ENCODE measurements at regions not wholly inside any gene's neighbourhood (a gene's known extent, or its start where the extent isn't known, plus 50 kb on each side); places are given as distances from the start of the nearest gene placed in this dataset.

DNA sequence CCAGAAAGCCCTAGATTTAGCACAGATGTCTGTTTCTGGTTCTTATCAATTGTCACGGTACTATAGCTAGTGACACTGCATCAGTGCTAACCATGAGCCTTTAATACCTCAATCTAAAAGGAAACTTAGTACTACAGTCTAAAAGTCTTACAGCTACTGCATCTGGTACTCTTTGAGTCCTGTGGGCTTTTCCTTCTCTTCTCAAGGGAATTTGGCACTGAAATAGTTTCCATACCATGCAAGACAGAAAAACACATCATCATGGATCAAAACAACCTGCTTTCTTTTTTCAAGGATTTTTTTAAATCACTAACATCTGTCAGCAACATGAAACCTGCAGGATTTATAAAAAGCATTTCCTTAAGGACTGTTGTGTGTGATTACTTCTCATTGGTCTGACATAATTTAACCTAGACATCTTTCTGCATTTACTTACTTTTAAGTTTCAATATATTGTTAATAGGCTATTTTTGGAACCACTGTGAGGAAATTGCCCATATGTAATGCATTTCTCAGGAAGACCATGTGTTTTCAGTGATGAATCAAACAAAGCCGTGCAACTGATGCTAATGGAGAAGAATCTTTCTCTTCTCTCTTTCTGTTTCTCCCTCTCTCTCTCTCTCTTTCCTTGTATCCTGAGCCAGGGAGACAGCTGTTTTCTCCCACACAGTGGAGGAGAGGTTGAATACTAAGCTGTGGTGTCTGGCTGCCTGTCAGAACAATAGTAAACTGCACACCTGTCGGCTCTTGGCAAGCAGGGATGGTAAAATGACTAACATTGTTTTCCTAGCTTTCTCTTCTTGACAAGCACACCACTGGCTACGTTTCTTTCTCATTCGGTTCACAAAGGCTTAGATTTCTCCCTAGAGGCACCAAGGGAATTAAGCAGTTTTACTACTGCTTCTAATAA is 273.4 kb downstream of the CSNK1G3 start:
- no peak for DNase-seq

DNA sequence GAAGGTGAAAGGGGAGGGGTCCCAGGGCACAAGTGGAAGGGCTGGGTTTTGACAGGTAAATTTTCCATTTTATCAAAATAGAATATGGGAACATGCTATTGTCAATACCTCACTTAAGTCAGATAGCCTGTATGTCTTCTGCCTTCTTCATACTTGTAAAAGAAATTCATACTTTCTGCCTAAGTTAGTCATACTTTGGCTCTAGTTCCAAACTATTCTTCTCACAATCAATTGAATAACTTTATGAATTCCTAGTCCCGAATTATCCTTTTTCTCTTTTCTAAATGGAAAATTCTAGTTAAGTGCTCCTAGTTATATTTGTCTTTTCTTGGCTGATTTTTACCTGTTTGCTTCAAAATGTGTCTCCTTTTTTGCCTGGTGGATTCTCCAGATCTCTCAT is 271.4 kb downstream of the CSNK1G3 start:
- DNase-seq, result no peak

DNA sequence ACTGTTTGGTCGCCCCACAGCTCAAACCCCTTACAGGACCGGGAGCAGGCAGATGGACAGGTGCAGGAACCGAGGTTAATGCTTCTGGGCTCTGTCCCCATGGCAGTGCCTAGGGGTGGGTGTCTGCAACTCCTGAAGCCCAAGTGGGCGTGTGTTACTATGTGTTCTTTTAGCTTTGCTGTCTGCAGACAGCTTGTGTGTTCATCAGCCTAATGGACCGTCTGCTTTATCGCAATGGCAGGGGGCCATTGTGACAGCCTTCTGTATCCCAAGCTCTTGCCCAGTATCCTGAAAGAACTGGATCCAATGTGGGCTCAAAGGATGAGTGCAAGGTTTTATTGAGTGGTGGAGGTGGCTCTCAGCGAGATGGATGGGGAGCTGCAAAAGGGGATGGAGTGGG is 266.7 kb downstream of the CSNK1G3 start:
- DNase-seq, result no peak

DNA sequence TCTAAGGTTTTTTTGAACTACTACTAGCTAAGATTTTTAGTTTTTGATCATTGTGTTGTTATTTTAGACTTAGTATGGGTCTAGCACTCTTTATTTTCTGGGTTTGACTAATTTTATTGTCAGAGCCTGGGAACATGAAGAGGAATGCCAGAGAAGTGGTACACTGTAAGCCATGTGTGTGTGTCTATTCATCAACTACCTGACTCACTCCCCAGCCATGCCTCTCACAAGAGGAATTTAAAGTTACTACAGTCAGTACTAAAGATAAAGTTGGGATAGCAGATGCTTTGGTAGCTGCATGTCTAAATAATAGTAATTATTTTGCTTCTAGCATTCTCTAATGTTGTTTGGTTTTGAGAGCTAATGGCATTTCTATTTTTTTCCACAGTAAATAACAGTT is 264.8 kb downstream of the CSNK1G3 start:
- DNase-seq, result no peak

DNA sequence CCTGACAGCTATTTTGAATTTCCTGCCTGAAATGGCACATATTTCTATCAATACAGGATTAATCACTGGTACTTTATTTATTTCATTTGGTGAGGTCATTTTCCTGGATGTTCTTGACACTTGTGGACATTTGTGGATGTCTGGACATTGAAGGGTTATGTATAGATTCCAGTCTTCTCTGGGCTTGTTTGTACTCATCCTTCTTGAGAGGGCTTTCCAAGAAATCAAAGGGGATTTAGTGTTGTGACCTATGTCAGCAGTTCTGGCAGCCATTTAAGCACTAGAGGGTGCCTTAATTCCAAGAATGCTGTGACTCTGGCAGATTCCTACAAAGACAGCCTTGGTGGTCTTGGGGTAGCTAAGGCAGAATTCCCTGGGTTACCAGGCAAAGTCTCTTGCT is 259.7 kb downstream of the CSNK1G3 start:
- no peak for DNase-seq

DNA sequence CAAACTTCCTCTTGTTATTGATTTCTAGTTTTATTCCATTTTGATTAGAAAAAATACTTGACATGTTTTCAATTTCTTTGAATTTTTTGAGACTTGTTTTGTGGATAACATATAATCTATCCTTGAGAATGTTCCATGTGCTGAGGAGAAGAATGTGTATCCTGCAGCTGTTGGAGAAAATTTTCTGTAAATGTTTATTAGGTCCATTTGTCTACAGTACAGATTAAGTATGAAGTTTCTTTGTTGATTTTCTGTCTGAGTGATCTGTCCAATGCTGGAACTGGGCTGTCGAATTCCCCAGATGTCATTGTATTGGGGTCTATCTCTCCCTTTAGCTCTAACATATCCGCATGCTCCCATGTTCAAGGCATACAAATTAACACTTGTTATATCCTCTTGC is 251.2 kb downstream of the CSNK1G3 start:
- DNase-seq, result no peak

DNA sequence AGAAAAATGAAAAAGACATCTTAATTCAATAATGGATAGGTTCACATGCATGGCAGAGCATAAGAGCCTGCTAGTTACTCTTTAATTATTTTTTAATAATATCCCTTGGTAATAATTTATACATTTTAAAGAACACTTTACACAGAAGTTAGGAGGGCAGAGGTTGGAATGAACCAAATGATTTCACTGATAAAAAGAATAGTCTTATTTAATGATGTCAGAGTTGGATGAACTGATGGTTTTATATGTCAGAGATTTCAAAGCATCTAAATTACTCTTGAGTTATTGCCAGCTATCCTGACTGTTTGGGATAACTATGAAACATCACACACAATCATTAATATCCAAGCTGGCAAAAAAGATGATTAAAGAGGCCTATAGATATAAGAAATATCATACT is 244.8 kb downstream of the CSNK1G3 start:
- no peak for DNase-seq

DNA sequence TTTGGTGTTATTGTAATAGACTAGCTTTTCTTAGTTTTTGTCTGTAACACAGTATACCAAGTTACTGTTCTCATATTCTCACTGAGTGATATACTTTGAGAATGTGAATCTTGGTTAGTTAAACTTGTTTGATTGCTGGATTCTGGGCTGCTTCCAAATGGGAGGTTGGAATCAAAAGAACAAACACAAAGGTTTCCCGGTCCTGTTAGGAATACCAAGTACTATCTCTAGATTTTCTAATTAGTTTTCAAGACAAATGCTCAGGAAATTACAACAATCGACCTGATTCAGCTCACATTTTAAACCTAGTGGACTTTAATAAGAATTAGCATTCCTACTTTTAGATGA is 244.3 kb downstream of the CSNK1G3 start:
- DNase-seq, result no peak

DNA sequence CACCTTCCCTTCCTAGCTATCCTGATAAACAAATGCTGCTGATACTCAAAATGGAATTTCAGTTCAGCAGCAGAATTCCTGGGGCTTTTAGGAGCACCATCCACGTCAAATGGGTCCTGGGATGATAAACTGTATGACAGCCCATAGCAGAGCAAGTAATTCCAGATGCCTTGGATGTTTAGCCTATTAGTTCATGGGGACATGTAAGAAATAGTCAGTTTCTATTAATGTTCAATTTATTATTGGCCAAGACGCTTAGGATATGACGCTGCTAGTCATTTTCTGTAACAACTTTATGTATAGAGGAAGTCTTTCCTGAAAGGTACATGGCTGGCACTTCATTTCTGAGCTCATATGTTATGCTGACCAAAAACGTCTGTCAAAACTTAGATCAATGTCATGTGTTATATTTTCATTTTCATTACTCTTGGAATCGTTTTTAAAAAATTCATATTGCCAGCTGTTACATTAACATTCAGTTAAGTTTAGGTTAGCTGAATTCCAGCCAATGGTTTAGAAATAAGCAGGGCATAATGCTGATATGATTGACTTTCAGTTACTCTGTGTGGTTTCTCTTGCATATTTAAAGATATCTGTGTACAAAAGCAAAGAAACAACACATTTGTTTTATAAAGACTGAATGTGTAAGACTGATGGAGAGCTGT is 243.8 kb downstream of the CSNK1G3 start:
- no peak for DNase-seq

DNA sequence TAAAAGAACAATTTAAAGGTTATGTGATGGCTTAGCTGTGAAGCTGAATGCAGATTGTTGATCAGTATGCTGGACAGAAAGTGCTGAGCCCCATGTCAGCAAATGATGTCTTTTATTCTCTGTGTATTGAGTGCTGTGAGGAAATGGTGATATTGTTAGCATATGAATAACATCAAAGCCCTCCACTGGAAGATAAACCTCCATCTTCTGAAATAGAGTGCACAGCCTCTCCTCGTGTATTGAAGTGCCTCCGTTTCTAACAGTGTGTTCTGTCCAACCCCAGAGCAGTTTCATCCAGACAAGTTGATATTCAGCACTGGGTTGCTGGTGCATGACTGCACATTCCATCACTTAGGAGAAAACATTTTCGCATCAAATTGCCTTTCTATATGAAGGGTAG is 242.9 kb downstream of the CSNK1G3 start:
- no peak for DNase-seq

DNA sequence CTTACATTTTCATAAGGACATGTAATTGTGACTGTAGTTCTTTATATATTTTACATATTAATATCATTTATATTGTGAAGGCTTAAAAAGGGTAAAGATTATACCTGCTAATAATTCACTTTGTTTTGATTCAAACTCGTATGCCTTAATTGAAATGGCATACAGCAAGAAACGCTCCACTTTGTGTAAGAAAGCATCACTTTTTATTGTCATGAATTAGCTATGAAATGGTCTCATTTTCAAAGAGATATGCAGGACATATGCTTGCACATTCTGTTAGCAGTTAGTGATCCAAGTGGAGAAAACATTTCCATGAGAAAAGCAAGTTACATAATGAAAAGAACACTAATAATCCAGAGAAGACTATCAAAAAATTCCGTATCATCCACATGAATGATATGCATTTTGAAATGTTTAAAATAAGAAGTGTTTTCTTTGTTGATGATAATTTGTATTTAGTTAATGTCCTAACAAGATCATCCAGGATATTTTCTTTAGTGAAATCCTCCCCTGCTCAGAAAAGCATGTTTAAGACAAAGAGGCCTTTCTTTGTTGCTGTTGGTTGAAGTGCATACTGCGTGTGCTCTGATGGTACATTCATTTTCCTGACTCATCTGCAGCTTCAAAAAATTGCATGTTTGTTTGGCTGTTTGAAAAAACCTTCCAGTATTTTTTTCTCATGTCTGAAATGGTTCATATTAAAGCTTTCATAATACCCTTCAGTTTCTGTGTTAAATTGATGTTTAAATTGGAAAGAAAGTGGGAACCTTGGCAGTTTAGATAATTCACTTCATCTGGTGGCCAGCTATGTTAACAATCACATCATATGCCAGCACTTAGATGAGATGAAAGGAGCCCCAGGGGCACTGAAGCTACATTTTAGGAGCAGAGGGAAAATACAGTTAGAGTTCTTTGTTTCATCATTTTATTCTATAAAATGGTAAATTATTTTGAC is 242.2 kb downstream of the CSNK1G3 start:
- DNase-seq, result no peak

DNA sequence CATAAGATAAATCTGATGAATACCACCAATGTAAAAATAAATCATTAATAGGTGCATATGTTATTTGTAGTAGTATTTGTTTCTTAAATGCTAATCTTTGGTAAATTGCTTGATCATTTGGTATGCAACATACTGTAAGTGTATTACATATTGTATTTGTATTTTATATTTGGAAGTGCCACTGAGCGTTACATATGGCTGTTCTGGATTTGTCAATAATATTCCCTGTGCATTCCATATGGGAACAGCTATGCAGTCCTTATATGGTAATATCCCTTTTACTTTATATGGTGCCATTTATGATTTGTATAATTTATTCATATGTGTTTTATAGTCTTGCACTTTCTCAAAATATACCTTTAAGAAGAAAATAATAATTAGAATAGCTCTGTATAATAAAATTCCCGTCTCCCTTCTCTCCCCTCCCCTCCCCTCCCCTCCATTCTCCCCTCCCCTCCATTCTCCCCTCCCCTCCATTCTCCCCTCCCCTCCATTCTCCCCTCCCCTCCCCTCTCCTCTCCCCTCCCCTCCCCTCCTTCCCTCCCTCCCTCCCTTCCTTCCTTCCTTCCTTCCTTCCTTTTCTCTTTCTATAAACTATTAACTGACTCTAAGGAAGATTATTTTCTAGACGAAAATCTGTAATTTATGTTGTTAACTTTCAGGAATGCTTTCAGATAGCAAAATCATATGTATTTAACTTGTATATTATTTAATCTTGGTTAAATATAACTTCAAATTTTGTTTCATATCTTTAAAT is 241.4 kb downstream of the CSNK1G3 start:
- DNase-seq, result no peak

DNA sequence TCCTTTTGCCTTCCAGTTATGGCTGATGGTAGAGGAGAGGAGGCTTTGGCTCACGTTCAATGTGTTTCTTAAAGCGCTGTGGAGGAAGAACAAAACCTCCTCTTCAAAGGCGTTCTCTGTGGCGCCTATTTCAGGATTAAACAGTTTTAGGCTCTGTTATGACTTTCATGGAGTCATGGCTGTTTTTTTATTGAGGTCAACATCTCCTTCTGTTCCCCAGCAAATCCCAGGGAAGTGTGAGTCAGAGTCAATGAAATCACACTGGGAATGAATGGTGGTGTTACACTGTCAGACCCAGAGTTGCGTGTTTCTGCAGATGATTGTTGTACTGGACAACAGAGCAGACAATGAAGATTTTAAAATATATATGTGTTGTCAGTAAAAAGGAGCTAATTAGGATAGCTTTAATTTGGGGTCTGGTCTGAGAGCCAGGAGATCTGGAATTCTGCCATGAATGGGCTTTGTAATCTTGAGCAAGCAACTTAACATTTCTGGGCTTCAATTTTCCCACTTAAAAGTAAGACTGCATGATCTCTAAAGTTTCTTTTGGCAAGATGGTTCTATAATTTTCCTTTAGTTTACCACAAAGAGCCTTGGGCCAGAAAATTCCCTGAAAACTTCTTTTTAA is 240.7 kb downstream of the CSNK1G3 start:
- no peak for DNase-seq

DNA sequence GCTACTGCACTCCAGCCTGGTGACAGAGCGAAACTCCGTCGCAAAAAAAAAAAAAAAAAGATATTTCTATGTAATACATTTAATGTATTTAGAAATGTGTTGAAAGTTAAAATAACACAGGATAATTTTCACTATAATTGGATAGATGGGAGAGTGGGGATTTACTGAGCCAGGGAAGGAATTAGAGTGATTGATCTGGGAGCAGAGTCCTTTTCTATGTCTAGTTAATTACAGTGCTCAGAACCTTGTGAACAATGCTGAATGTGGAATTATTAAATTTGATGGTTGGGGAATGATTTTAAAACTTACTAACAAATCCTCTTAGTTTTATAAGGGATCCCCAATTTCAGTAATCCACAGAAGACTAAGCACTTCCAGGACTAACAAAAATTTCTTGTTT is 239.7 kb downstream of the CSNK1G3 start:
- DNase-seq, result no peak

DNA sequence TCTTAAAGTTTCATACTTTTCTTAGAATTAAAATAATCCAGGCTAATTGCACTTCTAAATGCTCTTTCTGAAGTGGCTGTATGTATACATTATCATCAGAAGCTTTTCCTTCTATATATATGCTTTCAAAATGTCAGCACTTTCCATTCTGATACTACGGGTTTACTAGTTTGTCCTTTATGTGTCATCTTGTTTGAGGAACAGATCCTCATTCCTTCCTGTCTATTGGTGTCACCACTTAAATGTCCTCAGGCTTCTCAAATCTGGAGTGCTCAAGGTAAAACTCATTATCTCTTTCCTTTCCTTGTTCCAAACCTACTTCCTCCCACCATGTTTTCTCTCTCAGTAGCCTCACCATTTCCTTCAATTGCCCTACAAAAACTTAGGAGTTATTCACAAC is 236.3 kb downstream of the CSNK1G3 start:
- no peak for DNase-seq

DNA sequence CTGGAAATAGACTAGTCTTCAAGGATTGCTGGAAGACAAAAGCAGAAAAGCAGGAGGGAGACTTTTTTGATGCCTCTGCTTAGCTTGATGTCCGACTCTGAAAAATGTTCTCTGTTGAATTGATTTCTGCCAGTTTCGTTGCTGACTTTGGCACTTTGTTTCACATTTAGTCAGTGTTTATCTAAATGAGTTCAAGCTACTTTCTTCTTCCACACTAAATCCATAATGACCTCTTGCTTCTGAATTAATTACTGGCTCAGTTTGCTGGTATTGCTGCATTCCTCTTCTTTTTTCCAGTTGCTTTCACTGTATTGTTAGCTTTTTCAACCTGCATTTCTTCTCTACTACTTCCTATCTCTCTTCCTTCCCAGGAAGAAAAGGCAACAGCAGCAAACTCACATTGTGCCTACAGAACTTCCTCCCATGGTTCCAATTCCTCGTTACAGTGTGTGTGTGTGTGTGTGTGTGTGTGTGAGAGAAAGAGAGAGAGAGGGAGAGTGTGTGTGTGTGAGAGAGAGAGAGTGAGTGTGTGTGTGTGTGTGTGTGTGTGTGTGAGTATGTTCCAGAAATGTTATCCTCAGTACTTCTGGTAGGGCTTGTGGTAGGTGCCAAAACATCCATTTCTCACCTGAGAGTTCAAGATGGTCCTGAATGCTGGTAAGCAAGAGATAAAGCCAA is 234.8 kb downstream of the CSNK1G3 start:
- DNase-seq, result no peak

DNA sequence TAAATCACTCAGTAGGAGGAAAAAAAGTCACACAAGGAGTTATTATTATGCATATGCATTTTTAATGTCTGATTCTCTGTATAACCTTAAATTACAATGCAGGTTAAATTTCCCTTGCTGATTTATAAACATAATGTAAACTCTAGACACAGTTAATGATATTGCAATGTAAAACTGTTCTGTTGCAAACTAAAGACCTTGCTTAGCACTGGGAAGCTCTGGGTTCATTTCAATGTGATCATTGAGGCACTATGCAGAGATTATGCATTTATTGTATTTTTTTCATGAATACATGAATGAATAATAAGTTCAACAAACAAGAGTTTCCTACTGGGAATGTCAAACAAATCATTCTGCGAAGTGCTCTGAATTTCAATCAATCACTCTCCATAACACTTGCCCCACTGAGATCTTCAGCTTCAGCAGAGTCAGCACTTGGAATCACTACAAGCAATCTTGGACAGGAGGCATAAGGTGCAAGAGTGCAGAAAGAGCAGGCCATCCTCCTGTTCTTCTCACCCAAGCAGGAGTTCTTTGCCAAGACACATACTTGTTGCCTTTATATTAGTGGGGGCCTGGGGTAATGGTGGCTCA is 232.1 kb downstream of the CSNK1G3 start:
- DNase-seq, result no peak

DNA sequence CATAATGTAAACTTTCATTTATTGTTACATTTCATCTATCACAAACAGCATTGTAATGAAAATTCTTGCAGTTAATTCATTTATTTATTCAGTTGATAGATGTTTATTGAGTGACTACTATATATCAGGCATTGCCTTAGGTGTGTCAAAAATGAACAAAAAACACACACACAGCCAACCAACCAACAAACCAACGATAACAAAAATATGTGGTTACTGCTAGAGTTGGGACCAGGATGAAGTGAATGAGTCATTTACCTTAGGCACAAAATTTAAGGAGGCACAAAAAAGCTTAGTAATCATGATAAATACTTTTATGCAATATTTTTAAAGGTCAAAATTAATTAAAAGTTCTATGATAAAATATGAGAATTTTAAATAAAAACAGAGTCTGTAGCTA is 223.4 kb downstream of the CSNK1G3 start:
- no peak for DNase-seq

DNA sequence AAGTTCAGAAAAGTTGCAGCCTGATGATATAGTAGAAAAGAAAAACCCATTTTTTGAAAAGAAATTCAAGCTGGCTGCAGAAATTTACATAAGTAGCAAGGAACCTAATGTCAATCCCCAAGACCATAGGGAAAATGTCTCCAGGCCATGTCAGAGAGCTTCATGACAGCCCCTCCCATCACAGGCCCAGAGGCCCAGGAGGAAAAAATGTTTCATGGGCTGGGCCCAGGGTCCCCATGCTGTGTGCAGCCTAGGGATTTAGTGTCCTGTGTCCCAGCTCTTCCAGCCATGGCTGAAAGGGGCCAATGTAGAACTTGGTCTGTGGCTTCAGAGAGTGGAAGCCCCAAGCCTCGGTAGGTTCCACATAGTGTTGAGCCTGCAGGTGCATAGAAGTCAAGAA is 220.3 kb downstream of the CSNK1G3 start:
- DNase-seq, result no peak

DNA sequence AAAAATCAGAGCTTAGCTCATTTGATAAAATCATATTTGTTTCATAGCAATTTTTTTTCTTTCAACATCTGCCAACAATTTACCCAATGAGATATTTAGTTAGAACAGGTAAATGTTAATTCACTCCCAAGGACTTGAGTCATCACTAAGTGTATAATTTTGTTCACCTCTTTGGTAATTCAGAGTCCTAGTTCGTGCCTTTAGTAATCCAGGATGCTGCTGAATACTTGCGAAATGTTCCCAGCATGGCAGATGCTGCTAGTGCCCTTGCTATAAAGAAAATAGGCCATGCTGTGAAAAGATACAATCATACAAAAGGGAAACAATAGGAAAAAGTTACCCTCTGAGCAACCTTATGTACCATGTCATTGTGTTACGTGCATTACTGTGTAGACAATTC is 210.5 kb downstream of the CSNK1G3 start:
- DNase-seq, result no peak

DNA sequence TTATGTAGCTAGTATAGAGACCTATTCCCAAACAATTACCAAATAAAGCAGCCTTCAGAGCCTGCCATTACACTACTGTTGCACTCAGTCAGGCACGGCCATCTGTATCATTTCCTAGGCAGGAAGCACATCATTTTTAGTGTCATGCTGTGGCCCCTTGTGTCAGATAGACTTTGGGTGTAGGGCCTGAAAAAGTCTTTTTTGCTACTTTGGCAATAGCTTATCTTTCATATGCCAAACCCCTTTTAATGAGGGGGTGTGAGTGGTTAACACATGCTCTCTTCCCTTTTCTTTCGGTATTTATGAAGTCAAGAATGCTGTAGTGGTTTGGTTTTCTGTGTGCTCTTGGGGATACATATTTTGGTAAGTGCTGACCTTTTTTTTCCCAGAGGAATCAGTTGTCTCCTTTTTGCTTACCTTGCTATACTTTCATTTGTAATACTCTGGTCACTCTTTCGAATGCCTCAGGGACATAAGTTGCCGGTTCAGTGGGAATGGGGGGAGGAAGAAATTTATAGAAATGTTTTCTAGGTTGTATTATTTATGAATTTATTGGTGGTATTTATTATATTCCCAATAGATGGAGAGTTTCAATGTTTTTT is 209.8 kb downstream of the CSNK1G3 start:
- DNase-seq, result no peak

All from activated CD4-positive, alpha-beta T cell treated with anti-CD3 and anti-CD28 coated beads, Interleukin-10, Interleukin-2, amounts not matched to agents 100 ng/mL and 50 ng/mL, durations not matched to agents 16 hours and 8 hours (primary cell).